Left lobe of liver (tissue), 2 donors: ENCODE measurements at regions not wholly inside any gene's neighbourhood (a gene's known extent, or its start where the extent isn't known, plus 50 kb on each side); places are given as distances from the start of the nearest gene placed in this dataset.
"Not testable (repeated sequence)": the region's sequence is repeated elsewhere in the genome, so short reads cannot be mapped to it uniquely, and the experiment has no call there.

ENCODE experiments used
- ATAC-seq: fragments of 200-7000 bp; cut with Tn5 transposase; one replicate; pipeline ENCODE4 v1.9.1; 2020; ENCODE audit warnings: mild to moderate bottlenecking, moderate library complexity
- DNase-seq: peaks from one replicate; pipeline ENCODE4 v3.0.0-alpha.2; 2020; ENCODE audit warnings: low spot score
- donor health status: DM: no; HTN: no; CAD: no; lungs with moderate emphysema.
- donor health status: DM: no; HTN: yes; CAD: no.

- ATAC-seq (no peak), DNase-seq (no peak)
Observed at GRCh38 chr14:22271838-22272799, 316.9 kb downstream of the DAD1 start.

GRCh38 chr14:22268875-22269274 is 320.1 kb downstream of the DAD1 start:
- ATAC-seq (no peak), DNase-seq (no peak)

- ATAC-seq: no peak
Observed at GRCh38 chr14:22266683-22267082, 322.3 kb downstream of the DAD1 start.

GRCh38 chr14:22266142-22266442 is 322.9 kb downstream of the DAD1 start:
- DNase-seq (no peak), ATAC-seq (no peak)

More at GRCh38 chr14:22266683-22267082, 322.3 kb downstream of the DAD1 start:
- no peak for DNase-seq

- no peak for DNase-seq
- ATAC-seq: no peak
Observed at GRCh38 chr14:22265319-22266141, 323.5 kb downstream of the DAD1 start.

- no peak for DNase-seq
- no peak for ATAC-seq
Observed at GRCh38 chr14:22264759-22265158, 324.3 kb downstream of the DAD1 start.

GRCh38 chr14:22263961-22264360 is 325.1 kb downstream of the DAD1 start:
- DNase-seq: no peak

GRCh38 chr14:22262881-22263280 is 326.1 kb downstream of the DAD1 start:
- DNase-seq: no peak
- no peak for ATAC-seq

More at GRCh38 chr14:22263961-22264360, 325.1 kb downstream of the DAD1 start:
- no peak for ATAC-seq

- DNase-seq: no peak
- no peak for ATAC-seq
Observed at GRCh38 chr14:22255017-22255950, 333.7 kb downstream of the DAD1 start.

GRCh38 chr14:22252686-22253085 is 336.3 kb downstream of the DAD1 start:
- DNase-seq: no peak
- no peak for ATAC-seq

- ATAC-seq (no peak), DNase-seq (no peak)
Observed at GRCh38 chr14:22251090-22251489, 337.9 kb downstream of the DAD1 start.

- DNase-seq (no peak), ATAC-seq (no peak)
Observed at GRCh38 chr14:22249770-22250169, 339.3 kb downstream of the DAD1 start.

- DNase-seq: no peak
- ATAC-seq: no peak
Observed at GRCh38 chr14:22243971-22244581, 344.9 kb downstream of the DAD1 start.

GRCh38 chr14:22238320-22238719 is 350.7 kb downstream of the DAD1 start:
- ATAC-seq, DNase-seq: not testable (repeated sequence)

- no peak for ATAC-seq
- no peak for DNase-seq
Observed at GRCh38 chr14:22233377-22233776, 355.6 kb downstream of the DAD1 start.

- ATAC-seq: no peak
- DNase-seq: no peak
Observed at GRCh38 chr14:22232933-22233332, 356.1 kb downstream of the DAD1 start.

- no peak for ATAC-seq
Observed at GRCh38 chr14:22232486-22232885, 356.5 kb downstream of the DAD1 start.

GRCh38 chr14:22231018-22231417 is 358.0 kb downstream of the DAD1 start:
- no peak for ATAC-seq
- DNase-seq: no peak

More at GRCh38 chr14:22232486-22232885, 356.5 kb downstream of the DAD1 start:
- no peak for DNase-seq

GRCh38 chr14:22230517-22230916 is 358.5 kb downstream of the DAD1 start:
- no peak for ATAC-seq
- DNase-seq: no peak

- DNase-seq (no peak), ATAC-seq (no peak)
Observed at GRCh38 chr14:22227084-22227483, 361.9 kb downstream of the DAD1 start.
